GM23338 (cell line): ENCODE measurements at regions not wholly inside any gene's neighbourhood (a gene's known extent, or its start where the extent isn't known, plus 50 kb on each side); places are given as distances from the start of the nearest gene placed in this dataset.
"Not testable (repeated sequence)": the region's sequence is repeated elsewhere in the genome, so short reads cannot be mapped to it uniquely, and the experiment has no call there.

Experiments used
- ATAC-seq: fragments of 200-7000 bp; cut with Tn5 transposase; 3 replicates; pipeline ENCODE4 v1.9.1; 2020
- DNase-seq: peaks from one replicate; pipeline ENCODE4 v3.0.0-alpha.2; 2015; ENCODE audit warnings: low spot score
- H2AFZ ChIP-seq: fragments of 200-600 bp; sonication (generic); 2 replicates; pipeline ENCODE4 v1.8.0; 2016; ENCODE audit warnings: antibody characterized with exemption, mild to moderate bottlenecking, moderate library complexity
- H3F3A ChIP-seq: fragments of 200-600 bp; sonication (generic); replicated peaks from 2 replicates; pipeline ENCODE4 v1.8.0; 2017; ENCODE audit warnings: antibody characterized with exemption, mixed run types, low read depth
- H3K27ac ChIP-seq: fragments of 200-600 bp; sonication (generic); 2 replicates; pipeline ENCODE4 v1.6.1; 2016; ENCODE audit warnings: low read depth
- H3K27me3 ChIP-seq: fragments of 200-600 bp; sonication (generic); 2 replicates; pipeline ENCODE4 v1.8.0; 2016; ENCODE audit warnings: mild to moderate bottlenecking, mixed run types, moderate library complexity; ENCODE audit not compliant: insufficient read depth
- H3K36me3 ChIP-seq: fragments of 200-600 bp; sonication (generic); 2 replicates; pipeline ENCODE4 v1.8.0; 2016; ENCODE audit warnings: mild to moderate bottlenecking; ENCODE audit not compliant: insufficient read depth
- H3K4me1 ChIP-seq: fragments of 200-600 bp; sonication (generic); 2 replicates; pipeline ENCODE4 v1.8.0; 2016; ENCODE audit warnings: mild to moderate bottlenecking, moderate library complexity; ENCODE audit not compliant: insufficient read depth
- H3K4me2 ChIP-seq: fragments of 200-600 bp; sonication (generic); 2 replicates; pipeline ENCODE4 v1.7.1; 2017; ENCODE audit warnings: mixed run types
- H3K4me3 ChIP-seq: fragments of 200-600 bp; sonication (generic); 2 replicates; pipeline ENCODE4 v1.6.1; 2016; ENCODE audit warnings: mixed run types
- H3K79me2 ChIP-seq: fragments of 200-600 bp; sonication (generic); replicated peaks from 2 replicates; pipeline ENCODE4 v1.8.0; 2017; ENCODE audit warnings: mild to moderate bottlenecking; ENCODE audit not compliant: insufficient read depth
- H3K9me2 ChIP-seq: fragments of 200-600 bp; sonication (generic); 2 replicates; pipeline ENCODE4 v1.8.0; 2017; ENCODE audit not compliant: insufficient read depth
- H4K20me1 ChIP-seq: fragments of 200-600 bp; sonication (generic); replicated peaks from 2 replicates; pipeline ENCODE4 v1.8.0; 2017; ENCODE audit warnings: mild to moderate bottlenecking; ENCODE audit not compliant: insufficient read depth
- H3K27ac Mint-ChIP-seq: 2 replicates; pipeline ENCODE4 v1.8.0; 2020; ENCODE audit warnings: inconsistent platforms, mild to moderate bottlenecking, moderate library complexity, mixed read lengths
- H3K27me3 Mint-ChIP-seq: 3 replicates; pipeline ENCODE4 v1.8.0; 2022; ENCODE audit warnings: low read depth, mild to moderate bottlenecking, moderate library complexity, mixed read lengths, inconsistent platforms; ENCODE audit not compliant: insufficient read depth, poor library complexity
- H3K36me3 Mint-ChIP-seq: 3 replicates; pipeline ENCODE4 v1.8.0; 2021; ENCODE audit warnings: low read depth, mild to moderate bottlenecking, inconsistent platforms, moderate library complexity, mixed read lengths
- H3K4me1 Mint-ChIP-seq: 3 replicates; pipeline ENCODE4 v1.8.0; 2020; ENCODE audit warnings: mild to moderate bottlenecking, inconsistent platforms, mixed read lengths
- H3K4me3 Mint-ChIP-seq: 3 replicates; pipeline ENCODE4 v1.8.0; 2021; ENCODE audit warnings: moderate library complexity, mild to moderate bottlenecking, inconsistent platforms, mixed read lengths
- H3K9me3 Mint-ChIP-seq: 3 replicates; pipeline ENCODE4 v1.8.0; 2020; ENCODE audit warnings: moderate library complexity, mild to moderate bottlenecking, inconsistent platforms, mixed read lengths
- CREB1 ChIP-seq: fragments of 250-450 bp; sonication (Bioruptor Pico); IDR thresholded peaks from 2 replicates; pipeline ENCODE4 v1.5.0; 2020; ENCODE audit warnings: low read depth, mild to moderate bottlenecking, moderate library complexity
- CTCF ChIP-seq, 2 experiments: fragments of 200-600 bp in 1 of 2; sonication (generic) in 1 of 2; conservative IDR thresholded peaks; 2 replicates each; pipeline versions ENCODE4 v1.5.1 to v1.6.1; 2016 to 2017; ENCODE audit warnings: antibody characterized with exemption in 2 of 2, low read depth in 2 of 2, mild to moderate bottlenecking in 2 of 2, moderate library complexity in 1 of 2
- EZH2 ChIP-seq: fragments of 200-600 bp; sonication (generic); IDR thresholded peaks from one replicate; pipeline ENCODE4 v1.8.0; 2017; ENCODE audit warnings: antibody characterized with exemption, mild to moderate bottlenecking, low read depth; ENCODE audit not compliant: unreplicated experiment
- EZH2phosphoT487 ChIP-seq: fragments of 200-600 bp; sonication (generic); IDR thresholded peaks from one replicate; pipeline ENCODE4 v1.8.1; 2018; ENCODE audit warnings: antibody characterized with exemption; ENCODE audit not compliant: unreplicated experiment
- JUNB ChIP-seq: IDR thresholded peaks from one replicate; pipeline ENCODE4 v1.6.1; 2016; ENCODE audit warnings: antibody characterized with exemption; ENCODE audit not compliant: unreplicated experiment
- NANOG ChIP-seq: IDR thresholded peaks from 2 replicates; pipeline ENCODE4 v1.6.1; 2016; ENCODE audit warnings: antibody characterized with exemption, borderline replicate concordance
- POLR2AphosphoS5 ChIP-seq: IDR thresholded peaks from 2 replicates; pipeline ENCODE4 v1.6.1; 2016; ENCODE audit warnings: antibody characterized with exemption, low read depth
- REST ChIP-seq: IDR thresholded peaks from one replicate; pipeline ENCODE4 v1.6.1; 2018; ENCODE audit warnings: antibody characterized with exemption; ENCODE audit not compliant: unreplicated experiment
- STAT1 ChIP-seq: IDR thresholded peaks from one replicate; pipeline ENCODE4 v1.6.1; 2016; ENCODE audit warnings: antibody characterized with exemption; ENCODE audit not compliant: unreplicated experiment
- ZNF462 ChIP-seq: fragments of 250-450 bp; sonication (Bioruptor Pico); IDR thresholded peaks from 2 replicates; pipeline ENCODE4 v1.5.0; 2020; ENCODE audit warnings: mild to moderate bottlenecking, moderate library complexity

- no peak for TF ChIP-seq ZNF462 (CRISPR knock-in tag)
- TF ChIP-seq CREB1 (CRISPR knock-in tag): no peak
- no peak for TF ChIP-seq EZH2
- no peak for TF ChIP-seq EZH2phosphoT487
These were observed 345.9 kb upstream of the ZNF32 start (continued) for GRCh38 chr10:43994539-43994938.

- H3K36me3 ChIP-seq, ATAC-seq, H2AFZ ChIP-seq, H3K27me3 Mint-ChIP-seq, H3K4me2 ChIP-seq, H3K4me3 Mint-ChIP-seq, H3K4me3 ChIP-seq, H3K27ac Mint-ChIP-seq, H3K4me1 Mint-ChIP-seq, H4K20me1 ChIP-seq, H3K79me2 ChIP-seq, H3K27me3 ChIP-seq, H3K27ac ChIP-seq, H3F3A ChIP-seq, DNase-seq, H3K4me1 ChIP-seq: not testable (repeated sequence)
- peaks cover 41% of the 10 kb centered on the region for H3K36me3 Mint-ChIP-seq
- H3K9me3 Mint-ChIP-seq: peaks cover 71% of the 10 kb centered on the region
- peaks cover 15% of the 10 kb centered on the region for H3K9me2 ChIP-seq
These were observed 344.1 kb upstream of the ZNF32 start for GRCh38 chr10:43992816-43993215.

GRCh38 chr10:43986374-43986773, 337.7 kb upstream of the ZNF32 start:
- H3K36me3 ChIP-seq: no peaks in the 10 kb centered on the region
- H3K9me2 ChIP-seq: no peaks in the 10 kb centered on the region; the same call in 1 of the 2 replicates
- TF ChIP-seq STAT1 (no peak), POLR2AphosphoS5 (no peak), EZH2phosphoT487 (no peak), REST (no peak), JUNB (no peak), CREB1 (CRISPR knock-in tag) (no peak), CTCF (conservative IDR thresholded peaks at IDR 0.05; ENCODE audit: low read depth in 2 of 2) (no peak), NANOG (no peak)

More at GRCh38 chr10:43986374-43986773, 337.7 kb upstream of the ZNF32 start:
- no peak overlapping the region for H3K27ac Mint-ChIP-seq
- DNase-seq: no peak
- no peaks in the 10 kb centered on the region for H3F3A ChIP-seq
- H2AFZ ChIP-seq: no peak overlapping the region
- H3K27me3 ChIP-seq: no peaks in the 10 kb centered on the region
- H3K4me1 Mint-ChIP-seq: no peaks in the 10 kb centered on the region
- H3K4me3 Mint-ChIP-seq: no peak overlapping the region
- no peak for ATAC-seq
- H3K4me2 ChIP-seq: no peak overlapping the region
- peaks cover 14% of the 10 kb centered on the region for H3K36me3 Mint-ChIP-seq
- no peak overlapping the region for H3K27ac ChIP-seq
- H3K9me3 Mint-ChIP-seq: peaks cover 31% of the 10 kb centered on the region
- no peaks in the 10 kb centered on the region for H3K27me3 Mint-ChIP-seq
- no peaks in the 10 kb centered on the region for H3K79me2 ChIP-seq
- H4K20me1 ChIP-seq: no peaks in the 10 kb centered on the region
- H3K4me3 ChIP-seq: no peak overlapping the region
- H3K4me1 ChIP-seq: no peaks in the 10 kb centered on the region
